Cardiac muscle cell (in vitro differentiated cells and primary cell): ENCODE measurements at regions not wholly inside any gene's neighbourhood (a gene's known extent, or its start where the extent isn't known, plus 50 kb on each side); places are given as distances from the start of the nearest gene placed in this dataset.

Source experiments
- DNase-seq, 2 donors: peaks; one replicate each; pipeline versions ENCODE4 v3.0.0 to v3.0.0-alpha.2; 2010 to 2017; ENCODE audit warnings: low read depth in 1 of 2, low spot score in 1 of 2
- H3K27ac ChIP-seq: fragments of 200-600 bp; sonication (generic); 2 replicates; pipeline ENCODE4 v1.5.1; 2016
- H3K27me3 ChIP-seq: fragments of 200-600 bp; sonication (generic); 2 replicates; pipeline ENCODE4 v1.6.0; 2016; ENCODE audit warnings: control low read depth
- H3K36me3 ChIP-seq: fragments of 200-600 bp; sonication (generic); 2 replicates; pipeline ENCODE4 v1.5.1; 2016; ENCODE audit warnings: control low read depth
- H3K4me1 ChIP-seq: fragments of 200-600 bp; sonication (generic); 2 replicates; pipeline ENCODE4 v1.8.1; 2017; ENCODE audit warnings: low read depth, mild to moderate bottlenecking, mixed run types
- H3K4me3 ChIP-seq: fragments of 200-600 bp; sonication (generic); 2 replicates; pipeline ENCODE4 v1.5.1; 2016; ENCODE audit warnings: mild to moderate bottlenecking
- H3K9me3 ChIP-seq: fragments of 200-600 bp; sonication (generic); 2 replicates; pipeline ENCODE4 v1.5.1; 2017; ENCODE audit warnings: low read depth, mild to moderate bottlenecking, control low read depth
- CTCF ChIP-seq: IDR thresholded peaks from 2 replicates; pipeline ENCODE4 v1.5.1; 2012; ENCODE audit warnings: low read depth, mild to moderate bottlenecking, low read length

GRCh38 chr16:52128361-52128760 lies 418.6 kb downstream of the TOX3 start:
- Histone ChIP-seq H3K27ac (no peak overlapping the region), H3K27me3 (no peaks in the 10 kb centered on the region), H3K9me3 (no peaks in the 10 kb centered on the region), H3K4me1 (no peaks in the 10 kb centered on the region), H3K36me3 (no peaks in the 10 kb centered on the region), H3K4me3 (no peak overlapping the region)
- no peak for TF ChIP-seq CTCF
- DNase-seq: no peak

GRCh38 chr16:52123842-52124241 lies 423.1 kb downstream of the TOX3 start:
- no peak overlapping the region for H3K4me3 ChIP-seq
- no peaks in the 10 kb centered on the region for H3K36me3 ChIP-seq
- H3K4me1 ChIP-seq: no peaks in the 10 kb centered on the region
- TF ChIP-seq CTCF: no peak
- H3K27me3 ChIP-seq: no peaks in the 10 kb centered on the region
- H3K27ac ChIP-seq: no peak overlapping the region
- no peak for DNase-seq
- no peaks in the 10 kb centered on the region for H3K9me3 ChIP-seq

GRCh38 chr16:52123061-52123839 lies 423.7 kb downstream of the TOX3 start:
- H3K27ac ChIP-seq: no peak overlapping the region
- H3K9me3 ChIP-seq: no peaks in the 10 kb centered on the region
- H3K4me3 ChIP-seq: no peak overlapping the region
- no peak for TF ChIP-seq CTCF
- H3K36me3 ChIP-seq: no peaks in the 10 kb centered on the region
- no peak for DNase-seq
- no peaks in the 10 kb centered on the region for H3K27me3 ChIP-seq
- no peaks in the 10 kb centered on the region for H3K4me1 ChIP-seq

GRCh38 chr16:52117171-52117570 lies 429.8 kb downstream of the TOX3 start:
- no peak overlapping the region for H3K27ac ChIP-seq
- H3K9me3 ChIP-seq: no peaks in the 10 kb centered on the region
- H3K4me1 ChIP-seq: no peaks in the 10 kb centered on the region
- H3K36me3 ChIP-seq: no peaks in the 10 kb centered on the region
- no peak for DNase-seq
- no peaks in the 10 kb centered on the region for H3K27me3 ChIP-seq
- TF ChIP-seq CTCF: no peak
- H3K4me3 ChIP-seq: no peak overlapping the region

- Histone ChIP-seq H3K4me1 (no peaks in the 10 kb centered on the region), H3K27me3 (no peaks in the 10 kb centered on the region), H3K9me3 (no peaks in the 10 kb centered on the region), H3K4me3 (no peak overlapping the region), H3K36me3 (no peaks in the 10 kb centered on the region), H3K27ac (no peak overlapping the region)
- no peak for DNase-seq
- TF ChIP-seq CTCF: no peak
These were observed 432.6 kb downstream of the TOX3 start for GRCh38 chr16:52114379-52114778.
